RWPE2 (cell line): ENCODE measurements at regions not wholly inside any gene's neighbourhood (a gene's known extent, or its start where the extent isn't known, plus 50 kb on each side); places are given as distances from the start of the nearest gene placed in this dataset.

Source experiments
- ATAC-seq: fragments of 200-7000 bp; cut with Tn5 transposase; 3 replicates; pipeline ENCODE4 v1.9.1; 2021; ENCODE audit warnings: low read depth
- DNase-seq: peaks from one replicate; pipeline ENCODE4 v3.0.0-alpha.2; 2020; ENCODE audit warnings: low spot score
- H3K27ac ChIP-seq: fragments of 450-650 bp; 2 replicates; pipeline ENCODE4 v1.5.1; 2017; ENCODE audit warnings: mild to moderate bottlenecking; ENCODE audit not compliant: poor library complexity, severe bottlenecking
- H3K27me3 ChIP-seq: fragments of 250-450 bp; sonication (Bioruptor Pico); 2 replicates; pipeline ENCODE4 v1.5.1; 2021; ENCODE audit warnings: mild to moderate bottlenecking, moderate library complexity; ENCODE audit not compliant: insufficient read depth, poor library complexity, severe bottlenecking
- H3K36me3 ChIP-seq: fragments of 250-450 bp; sonication (Bioruptor Pico); 2 replicates; pipeline ENCODE4 v1.5.1; 2020; ENCODE audit warnings: low read depth, mild to moderate bottlenecking, moderate library complexity
- H3K4me1 ChIP-seq: fragments of 250-450 bp; sonication (Bioruptor Pico); 2 replicates; pipeline ENCODE4 v1.5.1; 2021; ENCODE audit warnings: mild to moderate bottlenecking, moderate library complexity; ENCODE audit not compliant: insufficient read depth, poor library complexity, severe bottlenecking
- H3K4me3 ChIP-seq: fragments of 250-450 bp; sonication (Bioruptor Pico); 2 replicates; pipeline ENCODE4 v1.5.1; 2021; ENCODE audit warnings: mild to moderate bottlenecking, moderate library complexity; ENCODE audit not compliant: severe bottlenecking
- H3K9me3 ChIP-seq: fragments of 250-450 bp; sonication (Bioruptor Pico); 2 replicates; pipeline ENCODE4 v1.5.1; 2021; ENCODE audit warnings: mild to moderate bottlenecking, moderate library complexity; ENCODE audit not compliant: severe bottlenecking
- CTCF ChIP-seq: fragments of 450-650 bp; IDR thresholded peaks from one replicate; pipeline ENCODE4 v1.5.1; 2017; ENCODE audit warnings: mild to moderate bottlenecking, moderate library complexity; ENCODE audit not compliant: poor library complexity, severe bottlenecking

GRCh38 chr5:113846941-113847340 lies 333.4 kb downstream of the YTHDC2 start:
- ATAC-seq (no peak), DNase-seq (no peak)
- no peaks in the 10 kb centered on the region for H3K4me1 ChIP-seq
- no peaks in the 10 kb centered on the region for H3K36me3 ChIP-seq
- H3K27me3 ChIP-seq = no peaks in the 10 kb centered on the region
- H3K9me3 ChIP-seq = no peaks in the 10 kb centered on the region
- no peak for TF ChIP-seq CTCF
- H3K4me3 ChIP-seq = no peak overlapping the region
- no peak overlapping the region for H3K27ac ChIP-seq

DNA sequence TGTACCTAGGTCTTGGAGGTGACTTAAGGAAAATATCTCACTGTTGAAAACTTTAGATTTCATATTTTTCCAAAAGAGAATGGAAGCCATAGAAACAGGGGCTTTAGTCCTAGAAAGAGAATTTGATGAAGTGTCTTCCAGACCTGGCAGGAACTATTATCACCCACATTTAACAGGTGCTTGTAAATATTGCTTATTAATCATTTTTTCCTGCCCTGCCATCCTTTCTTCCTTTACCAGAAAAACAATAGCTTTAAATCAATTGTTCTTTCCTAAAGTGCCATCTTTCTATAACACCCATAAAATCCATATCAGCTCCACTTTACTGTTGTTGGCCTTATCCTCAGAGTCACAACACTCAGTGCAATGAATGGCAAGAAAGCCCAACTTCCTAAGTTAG lies 350.9 kb downstream of the YTHDC2 start:
- no peak for DNase-seq
- Histone ChIP-seq H3K27me3 (peaks cover 14% of the 10 kb centered on the region), H3K4me1 (no peaks in the 10 kb centered on the region), H3K9me3 (no peaks in the 10 kb centered on the region), H3K4me3 (no peak overlapping the region), H3K27ac (no peak overlapping the region), H3K36me3 (no peaks in the 10 kb centered on the region)
- no peak for ATAC-seq
- no peak for TF ChIP-seq CTCF

- H3K4me3 ChIP-seq = no peak overlapping the region
- TF ChIP-seq CTCF = no peak
- no peak for ATAC-seq
- H3K9me3 ChIP-seq = no peaks in the 10 kb centered on the region
- no peaks in the 10 kb centered on the region for H3K36me3 ChIP-seq
- no peak for DNase-seq
- no peaks in the 10 kb centered on the region for H3K4me1 ChIP-seq
- peaks cover 6% of the 10 kb centered on the region for H3K27me3 ChIP-seq
- H3K27ac ChIP-seq = no peak overlapping the region
These were observed 353.3 kb downstream of the YTHDC2 start for GRCh38 chr5:113866763-113867162.

DNA sequence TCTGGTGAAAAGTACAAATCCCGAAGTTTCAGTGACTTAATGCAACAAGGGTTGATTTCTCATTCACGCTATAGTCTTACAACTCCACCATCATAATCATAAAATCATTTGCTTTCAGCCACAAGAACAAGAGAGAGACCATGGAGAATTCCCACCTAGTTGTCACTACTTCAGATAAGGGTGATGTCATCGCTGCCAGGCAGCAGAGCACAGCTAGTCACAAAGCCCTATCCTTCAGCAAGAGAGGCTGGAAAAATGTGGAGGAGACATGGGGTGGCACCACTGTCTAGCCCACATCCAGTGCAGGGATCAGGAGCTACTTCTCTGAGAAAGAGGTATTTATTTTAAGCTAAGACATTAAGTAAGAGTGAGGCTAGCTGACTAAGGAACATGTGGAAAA lies 356.1 kb downstream of the YTHDC2 start:
- no peak for ATAC-seq
- Histone ChIP-seq H3K4me1 (no peaks in the 10 kb centered on the region), H3K4me3 (no peak overlapping the region), H3K9me3 (no peaks in the 10 kb centered on the region), H3K27me3 (peaks cover 15% of the 10 kb centered on the region), H3K36me3 (no peaks in the 10 kb centered on the region), H3K27ac (no peak overlapping the region)
- no peak for TF ChIP-seq CTCF
- no peak for DNase-seq

DNA sequence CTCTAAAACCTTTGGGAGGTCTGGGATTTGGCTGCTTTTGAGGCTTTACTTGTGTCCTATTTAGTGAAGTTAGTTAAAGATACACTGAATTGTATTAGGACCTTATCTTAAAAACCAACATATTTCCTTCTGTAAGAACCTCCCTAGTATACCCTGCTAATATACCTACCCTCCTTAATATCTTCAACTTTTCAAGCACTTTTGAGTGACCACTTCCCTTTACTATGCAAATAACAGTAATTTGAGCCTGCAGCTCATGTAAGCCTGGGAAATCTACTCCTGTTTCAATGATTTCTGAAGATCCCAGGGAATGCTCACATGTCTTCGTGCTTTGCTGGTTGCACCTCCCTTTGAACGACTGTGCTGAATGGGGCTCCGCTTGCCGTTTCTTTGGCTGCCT lies 358.5 kb downstream of the YTHDC2 start:
- DNase-seq (no peak), ATAC-seq (no peak)
- no peaks in the 10 kb centered on the region for H3K36me3 ChIP-seq
- H3K4me3 ChIP-seq = no peak overlapping the region
- no peaks in the 10 kb centered on the region for H3K9me3 ChIP-seq
- H3K27me3 ChIP-seq = peaks cover 25% of the 10 kb centered on the region
- no peak overlapping the region for H3K27ac ChIP-seq
- TF ChIP-seq CTCF = no peak
- H3K4me1 ChIP-seq = no peaks in the 10 kb centered on the region
